Prostate gland (tissue), 2 donors: ENCODE measurements at regions not wholly inside any gene's neighbourhood (a gene's known extent, or its start where the extent isn't known, plus 50 kb on each side); places are given as distances from the start of the nearest gene placed in this dataset.

Experiments used
- CTCF ChIP-seq, 4 experiments: fragments of 200-600 bp in 2 of 4; fragments of 450-650 bp in 2 of 4; sonication (generic) in 2 of 4; IDR thresholded peaks; 1 replicate in 3 of 4; 2 replicates in 1 of 4; pipeline ENCODE4 v1.5.1; 2016 to 2019; ENCODE audit warnings: antibody characterized with exemption in 4 of 4, mild to moderate bottlenecking in 2 of 4, moderate library complexity in 2 of 4
- POLR2A ChIP-seq: fragments of 450-650 bp; IDR thresholded peaks from one replicate; pipeline ENCODE4 v1.6.1; 2016; ENCODE audit warnings: antibody characterized with exemption, mild to moderate bottlenecking
- POLR2AphosphoS5 ChIP-seq: sonication (generic); formaldehyde crosslinking; IDR thresholded peaks from one replicate; pipeline ENCODE4 v1.6.1; 2017; ENCODE audit warnings: antibody characterized with exemption

DNA sequence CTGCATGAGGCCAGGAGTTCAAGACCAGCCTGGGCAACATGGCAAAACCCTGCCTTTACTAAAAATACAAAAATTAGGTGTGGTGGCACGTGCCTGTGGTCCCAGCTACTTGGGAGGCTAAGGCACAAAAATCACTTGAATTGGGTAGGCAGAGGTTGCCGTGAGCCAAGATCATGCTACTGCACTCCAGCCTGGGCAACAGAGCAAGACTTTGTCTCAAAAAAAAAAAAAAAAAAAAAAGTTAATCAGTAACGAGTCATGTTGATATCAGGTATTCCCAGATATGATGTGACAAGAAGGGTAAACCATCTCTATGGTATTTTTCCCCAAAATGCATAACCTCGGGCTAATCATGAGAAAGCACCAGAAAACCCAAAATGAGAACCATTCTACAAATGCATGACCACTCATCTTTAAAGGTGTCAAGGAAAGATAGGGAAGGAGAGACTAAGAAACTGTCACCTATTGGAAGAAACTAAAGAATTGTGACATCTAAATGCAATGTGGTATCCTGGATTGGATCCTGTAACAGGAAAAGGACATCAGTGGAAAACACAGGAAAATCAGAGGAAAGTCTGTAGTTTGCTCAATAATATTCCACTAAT, 66.5 kb upstream of the MAP4 start:
- TF ChIP-seq CTCF (IDR thresholded peaks at IDR 0.05) = no peak
- TF ChIP-seq POLR2AphosphoS5 = no peak
- TF ChIP-seq POLR2A = no peak
